Smooth muscle cell (in vitro differentiated cells): ENCODE measurements at regions not wholly inside any gene's neighbourhood (a gene's known extent, or its start where the extent isn't known, plus 50 kb on each side); places are given as distances from the start of the nearest gene placed in this dataset.

Experiments
- DNase-seq: peaks from one replicate; lab custom pipeline; 2025; ENCODE audit not compliant: unreplicated experiment; lab: John Stamatoyannopoulos, UW
- H2AFZ ChIP-seq: fragments of 200-600 bp; sonication (generic); 2 replicates; pipeline ENCODE4 v1.6.0; 2016; ENCODE audit warnings: antibody characterized with exemption, low read depth, mild to moderate bottlenecking
- H3F3A ChIP-seq: fragments of 200-600 bp; sonication (generic); 2 replicates; pipeline ENCODE4 v1.6.0; 2017; ENCODE audit warnings: antibody characterized with exemption, low read depth
- H3K27ac ChIP-seq: fragments of 200-600 bp; sonication (generic); 2 replicates; pipeline ENCODE4 v1.5.1; 2016; ENCODE audit warnings: low read depth, mild to moderate bottlenecking
- H3K27me3 ChIP-seq: fragments of 200-600 bp; sonication (generic); 2 replicates; pipeline ENCODE4 v1.6.1; 2016; ENCODE audit warnings: low read depth, mild to moderate bottlenecking
- H3K36me3 ChIP-seq: fragments of 200-600 bp; sonication (generic); 2 replicates; pipeline ENCODE4 v1.5.1; 2016; ENCODE audit warnings: low read depth
- H3K4me1 ChIP-seq: fragments of 200-600 bp; sonication (generic); 2 replicates; pipeline ENCODE4 v1.5.1; 2016; ENCODE audit warnings: low read depth
- H3K4me2 ChIP-seq: fragments of 200-600 bp; sonication (generic); 2 replicates; pipeline ENCODE4 v1.6.0; 2016; ENCODE audit warnings: mild to moderate bottlenecking
- H3K4me3 ChIP-seq: fragments of 200-600 bp; sonication (generic); 2 replicates; pipeline ENCODE4 v1.5.1; 2016; ENCODE audit warnings: mild to moderate bottlenecking
- H3K79me2 ChIP-seq: fragments of 200-600 bp; sonication (generic); 2 replicates; pipeline ENCODE4 v1.6.0; 2016; ENCODE audit warnings: low read depth, mild to moderate bottlenecking
- H3K9ac ChIP-seq: fragments of 200-600 bp; sonication (generic); 2 replicates; pipeline ENCODE4 v1.6.0; 2016; ENCODE audit warnings: low read depth
- H3K9me3 ChIP-seq: fragments of 200-600 bp; sonication (generic); replicated peaks from 2 replicates; pipeline ENCODE4 v1.5.1; 2016; ENCODE audit warnings: low read depth
- H4K20me1 ChIP-seq: fragments of 200-600 bp; sonication (generic); 2 replicates; pipeline ENCODE4 v1.6.0; 2016; ENCODE audit warnings: low read depth
- CTCF ChIP-seq: fragments of 200-600 bp; sonication (generic); IDR thresholded peaks from 2 replicates; pipeline ENCODE4 v1.5.1; 2017; ENCODE audit warnings: borderline replicate concordance, mild to moderate bottlenecking, antibody characterized with exemption; ENCODE audit not compliant: insufficient read depth, poor library complexity, severe bottlenecking
- WGBS: methylation state at CpG from one replicate; pipeline ENCODE4 v1.1.7; 2016; ENCODE audit warnings: low lambda C conversion rate; 5-methylcytosine and 5-hydroxymethylcytosine counted together

GRCh38 chr2:46815121-46815802 is 100.3 kb downstream of the MCFD2 start:
- Histone ChIP-seq H3K79me2 (no peaks in the 10 kb centered on the region), H3F3A (no peaks in the 10 kb centered on the region), H3K9me3 (no peaks in the 10 kb centered on the region), H3K4me1 (peaks cover 4% of the 10 kb centered on the region), H3K27ac (no peak overlapping the region), H3K27me3 (no peaks in the 10 kb centered on the region), H3K36me3 (no peaks in the 10 kb centered on the region), H3K4me2 (no peak overlapping the region), H3K4me3 (no peak overlapping the region), H4K20me1 (no peaks in the 10 kb centered on the region), H3K9ac (no peak overlapping the region), H2AFZ (no peak overlapping the region)
- 88% methylated on average over 10 of the region's 10 CpGs for WGBS
- TF ChIP-seq CTCF: no peak
- DNase-seq: no peak

- Histone ChIP-seq H3K36me3 (no peaks in the 10 kb centered on the region), H3K4me1 (peaks cover 4% of the 10 kb centered on the region), H3K27me3 (peaks cover 6% of the 10 kb centered on the region), H3K79me2 (no peaks in the 10 kb centered on the region), H3K27ac (no peak overlapping the region), H3F3A (no peaks in the 10 kb centered on the region), H3K9me3 (no peaks in the 10 kb centered on the region), H3K9ac (no peak overlapping the region), H3K4me2 (peak overlapping the region; percentile 17), H4K20me1 (no peaks in the 10 kb centered on the region), H2AFZ (no peak overlapping the region), H3K4me3 (no peak overlapping the region)
- no peak for TF ChIP-seq CTCF
- no peak for DNase-seq
- WGBS: 54% methylated on average over 17 of the region's 17 CpGs
These were observed 101.2 kb downstream of the MCFD2 start for GRCh38 chr2:46814160-46814961.

- no peaks in the 10 kb centered on the region for H4K20me1 ChIP-seq
- no peak overlapping the region for H3K4me3 ChIP-seq
- peaks cover 4% of the 10 kb centered on the region for H3K4me1 ChIP-seq
- no peaks in the 10 kb centered on the region for H3K9me3 ChIP-seq
- H3K36me3 ChIP-seq: no peaks in the 10 kb centered on the region
- H2AFZ ChIP-seq: no peak overlapping the region
- TF ChIP-seq CTCF: no peak
- H3K9ac ChIP-seq: no peak overlapping the region
- 97% methylated on average over 4 of the region's 4 CpGs for WGBS
- H3F3A ChIP-seq: no peaks in the 10 kb centered on the region
- H3K27ac ChIP-seq: no peak overlapping the region
- no peaks in the 10 kb centered on the region for H3K79me2 ChIP-seq
- peak overlapping the region; percentile 17 for H3K4me2 ChIP-seq
- peaks cover 9% of the 10 kb centered on the region for H3K27me3 ChIP-seq
- DNase-seq: no peak
These were observed 101.9 kb downstream of the MCFD2 start for GRCh38 chr2:46813680-46814079.
